ENCODE measurements at regions not wholly inside any gene's neighbourhood (a gene's known extent, or its start where the extent isn't known, plus 50 kb on each side); places are given as distances from the start of the nearest gene placed in this dataset.
"Not testable (repeated sequence)": the region's sequence is repeated elsewhere in the genome, so short reads cannot be mapped to it uniquely, and the experiment has no call there.

DNA sequence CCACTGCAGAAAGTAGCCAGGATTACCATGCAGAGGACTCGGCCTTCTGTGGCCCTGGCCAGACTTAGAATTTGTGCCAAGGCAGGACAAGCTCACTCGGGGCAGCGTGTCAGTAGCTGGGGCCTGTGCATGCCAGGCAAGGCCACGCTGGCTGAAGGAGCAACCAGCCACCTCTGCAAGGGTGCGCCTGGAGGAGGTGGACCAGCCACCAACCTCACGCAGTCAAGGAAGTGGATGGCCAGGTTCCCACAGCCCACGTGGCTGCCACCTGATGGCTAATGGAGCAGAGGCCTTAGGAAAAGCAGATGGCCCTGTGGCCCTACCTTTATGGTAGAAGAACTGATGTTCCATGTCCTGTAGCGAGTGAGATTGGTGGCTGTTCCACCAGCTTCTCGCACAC is 107.9 kb downstream of the CCDC74A start:
- Histone ChIP-seq H3K27me3 (replicated peaks; ENCODE audit: insufficient read depth) (no peaks in the 10 kb centered on the region), H3K9me3 (no peaks in the 10 kb centered on the region), H3K4me3 (no peak overlapping the region), H3K36me3 (no peaks in the 10 kb centered on the region), H3K4me1 (replicated peaks) (no peaks in the 10 kb centered on the region), H3K27ac (no peak overlapping the region)
- no peak for TF ChIP-seq POLR2AphosphoS5 (IDR thresholded peaks at IDR 0.05)
- TF ChIP-seq, protein P1, sequence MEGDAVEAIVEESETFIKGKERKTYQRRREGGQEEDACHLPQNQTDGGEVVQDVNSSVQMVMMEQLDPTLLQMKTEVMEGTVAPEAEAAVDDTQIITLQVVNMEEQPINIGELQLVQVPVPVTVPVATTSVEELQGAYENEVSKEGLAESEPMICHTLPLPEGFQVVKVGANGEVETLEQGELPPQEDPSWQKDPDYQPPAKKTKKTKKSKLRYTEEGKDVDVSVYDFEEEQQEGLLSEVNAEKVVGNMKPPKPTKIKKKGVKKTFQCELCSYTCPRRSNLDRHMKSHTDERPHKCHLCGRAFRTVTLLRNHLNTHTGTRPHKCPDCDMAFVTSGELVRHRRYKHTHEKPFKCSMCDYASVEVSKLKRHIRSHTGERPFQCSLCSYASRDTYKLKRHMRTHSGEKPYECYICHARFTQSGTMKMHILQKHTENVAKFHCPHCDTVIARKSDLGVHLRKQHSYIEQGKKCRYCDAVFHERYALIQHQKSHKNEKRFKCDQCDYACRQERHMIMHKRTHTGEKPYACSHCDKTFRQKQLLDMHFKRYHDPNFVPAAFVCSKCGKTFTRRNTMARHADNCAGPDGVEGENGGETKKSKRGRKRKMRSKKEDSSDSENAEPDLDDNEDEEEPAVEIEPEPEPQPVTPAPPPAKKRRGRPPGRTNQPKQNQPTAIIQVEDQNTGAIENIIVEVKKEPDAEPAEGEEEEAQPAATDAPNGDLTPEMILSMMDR (IDR thresholded peaks at IDR 0.05): no peak
- intact Hi-C loops (cut with DNase I): no loop called here
- DNase-seq (ENCODE audit: low spot score): no peak
- 86% methylated on average over 9 of the region's 9 CpGs for whole genome bisulfite sequencing

DNA sequence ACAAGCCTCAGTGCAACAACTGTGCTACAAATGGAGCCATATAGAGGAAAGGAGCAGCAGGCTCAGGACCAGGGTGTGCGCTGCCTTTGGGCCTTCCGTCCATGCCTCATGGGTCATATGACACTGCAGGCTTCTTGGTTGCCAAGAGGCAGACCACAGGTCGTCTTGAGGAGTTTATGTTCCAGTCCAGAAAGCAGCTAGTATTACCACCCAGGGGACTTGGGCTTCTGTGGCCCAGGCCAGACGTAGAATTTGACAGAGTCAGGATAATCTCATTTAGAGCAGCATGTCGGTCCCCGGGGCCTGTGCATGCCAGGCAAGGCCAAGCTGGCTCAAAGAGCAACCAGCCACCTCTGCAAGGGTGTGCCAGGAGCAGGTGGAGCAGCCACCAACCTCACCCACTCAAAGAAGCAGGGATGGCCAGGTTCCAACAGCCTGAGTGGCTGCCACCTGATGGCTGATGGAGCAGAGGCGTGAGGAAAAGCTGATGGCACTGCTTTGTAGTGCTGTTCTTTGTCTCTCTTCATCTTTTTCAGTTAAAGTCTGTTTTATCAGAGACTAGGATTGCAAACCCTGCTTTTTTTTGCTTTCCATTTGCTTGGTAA is 109.1 kb downstream of the CCDC74A start:
- H3K4me3 ChIP-seq; DNase-seq (ENCODE audit: low spot score); H3K27ac ChIP-seq; H3K4me1 ChIP-seq (replicated peaks); H3K27me3 ChIP-seq (replicated peaks; ENCODE audit: insufficient read depth); H3K36me3 ChIP-seq; H3K9me3 ChIP-seq; intact Hi-C loops (cut with DNase I): not testable (repeated sequence)
- WGBS: 83% methylated on average over 7 of the region's 7 CpGs

DNA sequence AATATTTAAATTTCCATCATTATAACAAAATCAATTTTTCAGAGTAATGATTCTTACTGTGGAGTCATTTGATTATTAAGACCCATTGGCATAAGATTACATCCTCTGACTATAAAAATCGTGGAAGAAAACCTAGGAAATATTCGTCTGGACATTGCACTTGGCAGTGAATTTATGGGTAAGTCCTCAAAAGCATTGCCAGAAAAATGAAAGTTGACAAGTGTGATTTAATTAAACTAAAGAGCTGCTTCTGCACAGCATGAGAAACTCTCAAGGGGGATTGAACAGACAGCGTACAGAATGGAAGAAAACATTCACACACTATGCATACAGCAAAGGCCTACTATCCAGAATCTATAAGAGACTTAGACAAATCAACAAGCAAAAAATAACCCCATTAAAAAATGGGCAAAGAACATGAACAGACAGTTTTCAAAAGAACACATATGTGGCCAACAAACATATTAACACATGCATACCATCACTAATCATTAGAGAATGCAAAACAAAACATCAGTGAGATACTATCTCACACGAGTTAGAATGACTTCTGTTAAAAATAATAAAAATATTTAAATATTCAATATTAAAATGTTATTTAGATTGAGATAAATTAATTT is 111.4 kb downstream of the CCDC74A start:
- H3K36me3 ChIP-seq; H3K9me3 ChIP-seq; H3K4me3 ChIP-seq; H3K27me3 ChIP-seq (replicated peaks; ENCODE audit: insufficient read depth); H3K27ac ChIP-seq; H3K4me1 ChIP-seq (replicated peaks); DNase-seq (ENCODE audit: low spot score); intact Hi-C loops (cut with DNase I): not testable (repeated sequence)
- WGBS: 73% methylated on average over 4 of the region's 4 CpGs

DNA sequence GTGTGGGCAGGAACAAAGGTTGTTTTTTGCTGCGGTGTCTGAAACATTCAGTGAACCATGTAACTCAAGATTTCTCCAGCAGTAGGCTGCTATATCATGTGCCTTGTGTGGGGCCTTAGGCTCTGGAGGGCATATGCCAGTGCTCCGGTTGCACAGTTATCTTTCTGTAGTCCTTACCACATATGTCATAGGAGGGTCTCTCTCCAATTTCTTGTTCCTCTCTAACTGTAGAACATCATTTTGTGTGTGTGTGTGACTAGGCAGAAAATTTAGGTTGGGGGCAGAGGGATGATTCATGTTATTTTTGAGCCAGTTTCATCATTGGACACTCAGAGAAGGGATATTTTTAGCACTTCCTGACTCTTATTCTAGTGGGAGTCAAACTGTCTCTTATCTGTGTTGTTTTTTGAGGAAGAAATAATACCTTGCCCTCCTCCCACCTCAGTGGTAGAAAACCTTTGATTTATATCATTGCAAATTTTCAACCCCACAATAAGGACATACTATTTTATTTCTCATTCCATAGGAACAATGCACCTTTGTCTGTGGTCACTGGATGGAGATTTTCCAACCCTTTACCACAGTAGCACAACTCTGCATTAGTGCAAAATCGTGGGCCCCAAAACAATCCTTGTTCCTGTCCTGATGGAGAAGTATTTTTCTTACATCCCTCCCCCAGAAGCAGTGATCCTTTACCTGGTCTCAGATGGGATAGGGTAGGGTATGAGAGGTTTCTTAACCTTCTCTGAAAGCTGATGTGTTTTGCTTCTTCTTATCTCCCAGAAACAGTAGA is 113.9 kb downstream of the CCDC74A start:
- intact Hi-C loops (cut with DNase I): no loop called here
- Histone ChIP-seq H3K4me1 (replicated peaks) (no peaks in the 10 kb centered on the region), H3K36me3 (no peaks in the 10 kb centered on the region), H3K27me3 (replicated peaks; ENCODE audit: insufficient read depth) (no peaks in the 10 kb centered on the region), H3K27ac (no peak overlapping the region), H3K9me3 (no peaks in the 10 kb centered on the region), H3K4me3 (no peak overlapping the region)
- DNase-seq (ENCODE audit: low spot score): no peak
- TF ChIP-seq POLR2A (IDR thresholded peaks at IDR 0.05) (no peak), POLR2AphosphoS5 (IDR thresholded peaks at IDR 0.05) (no peak)
- TF ChIP-seq, protein P1 (IDR thresholded peaks at IDR 0.05): no peak
- 67% methylated on average over 3 of the region's 3 CpGs for WGBS

DNA sequence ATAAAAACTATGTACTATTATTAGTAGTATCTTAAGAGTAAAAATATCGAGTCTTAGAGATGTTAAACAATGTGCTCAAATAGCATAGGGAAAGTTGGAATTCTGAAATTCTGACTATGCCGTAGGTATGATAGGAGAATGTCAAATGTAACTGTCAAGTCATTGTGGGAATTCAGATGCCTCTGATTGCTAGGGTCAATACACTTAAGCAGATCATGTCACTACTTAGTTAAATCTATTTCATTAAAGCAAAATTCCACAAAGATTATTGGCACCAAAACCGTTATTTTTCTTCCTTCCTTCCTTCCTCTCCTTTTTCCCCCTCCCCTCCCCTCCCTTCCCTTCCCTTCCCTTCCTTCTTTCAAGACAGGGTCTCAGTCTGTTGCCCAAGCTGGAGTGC is 115.5 kb downstream of the CCDC74A start:
- H3K4me3 ChIP-seq; H3K27me3 ChIP-seq (replicated peaks; ENCODE audit: insufficient read depth); H3K9me3 ChIP-seq; H3K27ac ChIP-seq; intact Hi-C loops (cut with DNase I); DNase-seq (ENCODE audit: low spot score); H3K4me1 ChIP-seq (replicated peaks); H3K36me3 ChIP-seq: not testable (repeated sequence)
- WGBS: 66% methylated on average over 3 of the region's 3 CpGs

DNA sequence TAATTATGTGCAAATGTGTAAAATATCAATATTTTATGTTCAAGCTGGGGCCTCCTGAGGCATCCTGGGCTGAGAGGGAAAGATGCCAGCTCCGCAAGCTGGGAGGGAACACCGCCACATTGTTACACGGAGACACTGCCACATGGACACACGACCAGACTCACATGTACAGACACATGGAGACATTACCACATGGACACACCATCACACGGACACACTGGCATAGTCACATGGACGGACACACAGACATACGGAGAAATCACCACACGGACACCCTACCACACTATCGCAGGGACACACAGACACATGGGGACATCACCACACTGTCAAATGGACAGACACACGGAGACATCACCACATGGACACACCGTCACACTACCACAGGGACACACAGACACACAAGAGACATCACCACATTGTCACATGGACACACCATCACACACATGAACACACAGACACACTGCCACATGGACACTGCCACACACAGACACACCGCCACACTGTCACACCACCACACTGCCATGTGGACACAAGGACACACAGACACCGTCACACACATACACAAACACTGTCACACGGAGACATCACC is 117.6 kb downstream of the CCDC74A start:
- DNase-seq (ENCODE audit: low spot score): no peak
- H3K9me3 ChIP-seq: no peaks in the 10 kb centered on the region
- intact Hi-C loops (cut with DNase I): no loop called here
- TF ChIP-seq POLR2AphosphoS5 (IDR thresholded peaks at IDR 0.05): no peak
- TF ChIP-seq POLR2A (IDR thresholded peaks at IDR 0.05): no peak
- TF ChIP-seq, protein P1 (IDR thresholded peaks at IDR 0.05): no peak
- no peaks in the 10 kb centered on the region for H3K4me1 ChIP-seq (replicated peaks)
- 94% methylated on average over 14 of the region's 14 CpGs for WGBS
- no peak overlapping the region for H3K4me3 ChIP-seq
- H3K27ac ChIP-seq: no peak overlapping the region
- no peaks in the 10 kb centered on the region for H3K27me3 ChIP-seq (replicated peaks; ENCODE audit: insufficient read depth)
- no peaks in the 10 kb centered on the region for H3K36me3 ChIP-seq

DNA sequence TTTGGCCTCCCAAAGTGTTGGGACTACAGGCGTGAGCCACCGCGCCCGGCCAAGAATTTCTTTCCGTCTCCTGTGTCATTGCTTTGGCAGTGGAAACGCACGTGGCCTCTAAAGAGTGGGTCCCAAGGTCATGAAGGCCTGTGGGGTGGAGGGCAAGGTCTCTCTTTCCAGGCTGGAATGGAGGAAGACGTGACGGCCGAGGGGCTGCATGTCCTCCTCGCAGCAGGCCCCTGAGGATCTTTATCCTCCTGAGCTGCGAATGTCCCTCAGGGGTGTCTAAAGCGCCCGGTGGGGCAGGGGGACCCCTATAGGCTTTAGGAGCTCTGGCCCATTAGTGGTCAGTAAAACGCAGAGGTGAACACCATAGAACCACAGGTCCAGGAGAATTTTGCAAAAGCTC is 118.5 kb downstream of the CCDC74A start:
- DNase-seq (ENCODE audit: low spot score); H3K4me1 ChIP-seq (replicated peaks); H3K36me3 ChIP-seq; H3K4me3 ChIP-seq; H3K9me3 ChIP-seq; H3K27me3 ChIP-seq (replicated peaks; ENCODE audit: insufficient read depth); H3K27ac ChIP-seq; intact Hi-C loops (cut with DNase I): not testable (repeated sequence)
- 88% methylated on average over 15 of the region's 15 CpGs for WGBS

Data from prostate gland (tissue), 2 donors.